RWPE2 (cell line): ENCODE measurements at regions not wholly inside any gene's neighbourhood (a gene's known extent, or its start where the extent isn't known, plus 50 kb on each side); places are given as distances from the start of the nearest gene placed in this dataset.

Source experiments
- ATAC-seq: fragments of 200-7000 bp; cut with Tn5 transposase; 3 replicates; pipeline ENCODE4 v1.9.1; 2021; ENCODE audit warnings: low read depth
- DNase-seq: peaks from one replicate; pipeline ENCODE4 v3.0.0-alpha.2; 2020; ENCODE audit warnings: low spot score
- H3K27ac ChIP-seq: fragments of 450-650 bp; 2 replicates; pipeline ENCODE4 v1.5.1; 2017; ENCODE audit warnings: mild to moderate bottlenecking; ENCODE audit not compliant: poor library complexity, severe bottlenecking
- H3K27me3 ChIP-seq: fragments of 250-450 bp; sonication (Bioruptor Pico); 2 replicates; pipeline ENCODE4 v1.5.1; 2021; ENCODE audit warnings: mild to moderate bottlenecking, moderate library complexity; ENCODE audit not compliant: insufficient read depth, poor library complexity, severe bottlenecking
- H3K36me3 ChIP-seq: fragments of 250-450 bp; sonication (Bioruptor Pico); 2 replicates; pipeline ENCODE4 v1.5.1; 2020; ENCODE audit warnings: low read depth, mild to moderate bottlenecking, moderate library complexity
- H3K4me1 ChIP-seq: fragments of 250-450 bp; sonication (Bioruptor Pico); 2 replicates; pipeline ENCODE4 v1.5.1; 2021; ENCODE audit warnings: mild to moderate bottlenecking, moderate library complexity; ENCODE audit not compliant: insufficient read depth, poor library complexity, severe bottlenecking
- H3K4me3 ChIP-seq: fragments of 250-450 bp; sonication (Bioruptor Pico); 2 replicates; pipeline ENCODE4 v1.5.1; 2021; ENCODE audit warnings: mild to moderate bottlenecking, moderate library complexity; ENCODE audit not compliant: severe bottlenecking
- H3K9me3 ChIP-seq: fragments of 250-450 bp; sonication (Bioruptor Pico); 2 replicates; pipeline ENCODE4 v1.5.1; 2021; ENCODE audit warnings: mild to moderate bottlenecking, moderate library complexity; ENCODE audit not compliant: severe bottlenecking
- TF ChIP-seq, protein P1 (sequence below): fragments of 450-650 bp; IDR thresholded peaks from one replicate; pipeline ENCODE4 v1.5.1; 2017; ENCODE audit warnings: mild to moderate bottlenecking, moderate library complexity; ENCODE audit not compliant: poor library complexity, severe bottlenecking

DNA sequence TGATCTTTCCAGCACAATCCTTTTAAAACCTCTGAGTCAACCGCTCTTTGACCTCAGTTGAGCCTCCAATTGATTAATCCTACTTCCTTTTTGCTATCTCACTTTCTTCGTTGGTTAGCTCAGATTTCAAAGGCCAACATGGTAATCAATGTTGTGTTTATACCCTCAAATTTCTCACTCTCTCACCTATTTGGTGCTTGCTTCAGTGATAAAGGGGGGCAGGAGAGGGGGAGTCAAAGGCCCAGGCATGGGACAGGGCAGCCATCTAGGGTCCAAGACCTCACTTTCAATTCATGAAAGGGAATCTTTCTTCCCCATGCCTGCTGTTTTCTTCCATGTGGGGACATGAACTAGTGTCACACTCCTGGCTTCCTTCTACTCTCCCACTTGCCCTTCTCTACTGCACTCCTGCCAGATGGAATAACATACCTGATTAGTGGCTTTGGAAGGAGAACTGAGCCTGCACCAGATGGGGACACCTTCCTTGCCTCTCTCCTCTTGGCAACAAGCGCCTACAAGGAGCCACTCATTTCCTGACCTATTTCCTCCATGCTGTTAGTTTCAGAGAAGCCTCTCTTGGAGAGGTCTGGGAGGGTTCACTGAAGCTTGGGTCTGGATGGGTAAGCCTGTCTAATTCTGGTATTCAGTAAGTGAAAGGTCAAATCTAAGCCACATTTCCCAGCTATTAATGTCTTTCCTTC lies 73.3 kb upstream of the ARHGAP29 start:
- Histone ChIP-seq H3K27me3 (no peaks in the 10 kb centered on the region), H3K4me1 (no peaks in the 10 kb centered on the region), H3K4me3 (no peak overlapping the region), H3K9me3 (no peaks in the 10 kb centered on the region), H3K36me3 (no peaks in the 10 kb centered on the region), H3K27ac (no peak overlapping the region)
- TF ChIP-seq, protein P1, sequence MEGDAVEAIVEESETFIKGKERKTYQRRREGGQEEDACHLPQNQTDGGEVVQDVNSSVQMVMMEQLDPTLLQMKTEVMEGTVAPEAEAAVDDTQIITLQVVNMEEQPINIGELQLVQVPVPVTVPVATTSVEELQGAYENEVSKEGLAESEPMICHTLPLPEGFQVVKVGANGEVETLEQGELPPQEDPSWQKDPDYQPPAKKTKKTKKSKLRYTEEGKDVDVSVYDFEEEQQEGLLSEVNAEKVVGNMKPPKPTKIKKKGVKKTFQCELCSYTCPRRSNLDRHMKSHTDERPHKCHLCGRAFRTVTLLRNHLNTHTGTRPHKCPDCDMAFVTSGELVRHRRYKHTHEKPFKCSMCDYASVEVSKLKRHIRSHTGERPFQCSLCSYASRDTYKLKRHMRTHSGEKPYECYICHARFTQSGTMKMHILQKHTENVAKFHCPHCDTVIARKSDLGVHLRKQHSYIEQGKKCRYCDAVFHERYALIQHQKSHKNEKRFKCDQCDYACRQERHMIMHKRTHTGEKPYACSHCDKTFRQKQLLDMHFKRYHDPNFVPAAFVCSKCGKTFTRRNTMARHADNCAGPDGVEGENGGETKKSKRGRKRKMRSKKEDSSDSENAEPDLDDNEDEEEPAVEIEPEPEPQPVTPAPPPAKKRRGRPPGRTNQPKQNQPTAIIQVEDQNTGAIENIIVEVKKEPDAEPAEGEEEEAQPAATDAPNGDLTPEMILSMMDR = no peak
- ATAC-seq = no peak
- DNase-seq = no peak

DNA sequence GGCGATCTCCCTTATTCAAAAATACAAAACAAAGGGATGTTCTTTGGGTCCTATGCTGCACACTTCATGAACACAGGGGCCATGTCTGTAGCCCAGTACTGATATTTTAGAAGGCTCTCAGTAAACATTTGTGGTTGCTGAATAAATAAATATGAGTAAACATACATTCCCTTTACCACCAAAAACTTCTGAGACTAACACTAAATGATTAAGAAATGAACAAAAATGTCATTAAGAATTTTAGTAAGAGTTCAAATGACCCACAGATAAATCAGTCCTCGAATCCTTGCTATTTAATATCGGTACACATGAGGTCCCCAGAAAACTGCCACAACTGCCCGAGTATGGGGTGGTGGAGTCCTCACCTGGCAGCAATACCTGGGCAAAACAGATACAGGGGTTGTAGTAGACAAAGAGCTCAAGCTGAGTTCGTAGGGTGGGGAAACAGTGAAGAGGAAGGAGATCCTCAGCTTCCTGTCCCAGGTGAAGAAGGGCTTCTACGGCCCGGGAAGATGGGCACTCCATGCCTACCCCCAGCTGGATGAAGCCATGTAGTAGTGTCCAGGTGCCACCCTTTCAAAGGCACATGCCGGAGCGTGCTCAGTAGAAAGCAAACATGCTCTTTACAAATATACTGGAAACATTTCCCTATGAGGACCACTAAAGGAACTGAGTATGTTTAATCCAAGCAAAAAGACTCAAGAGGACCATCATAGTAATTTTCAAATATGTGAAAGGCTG lies 72.6 kb upstream of the ARHGAP29 start:
- TF ChIP-seq, protein P1 = no peak
- no peak for ATAC-seq
- no peaks in the 10 kb centered on the region for H3K36me3 ChIP-seq
- no peaks in the 10 kb centered on the region for H3K9me3 ChIP-seq
- no peak for DNase-seq
- no peak overlapping the region for H3K27ac ChIP-seq
- H3K27me3 ChIP-seq = no peaks in the 10 kb centered on the region
- no peak overlapping the region for H3K4me3 ChIP-seq
- peaks cover 6% of the 10 kb centered on the region for H3K4me1 ChIP-seq

DNA sequence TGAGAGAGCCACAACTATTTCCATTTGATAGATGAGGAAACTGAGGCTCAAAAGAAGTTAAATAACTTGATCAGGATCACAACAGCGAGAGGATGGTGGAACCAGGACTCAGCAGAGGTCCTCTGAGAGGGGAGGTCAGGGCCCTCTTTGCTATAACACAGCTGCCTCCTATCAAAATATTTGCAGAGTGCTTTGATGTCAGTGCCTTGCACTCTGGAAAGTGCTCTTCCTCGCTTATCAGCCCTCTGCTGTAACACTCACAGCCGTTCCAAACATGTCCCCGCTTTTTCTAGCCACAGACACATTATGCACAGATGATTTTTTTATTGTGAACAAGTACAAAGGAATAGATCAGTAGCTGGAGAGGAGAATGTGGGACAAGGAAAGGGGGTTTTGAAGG lies 71.8 kb upstream of the ARHGAP29 start:
- no peaks in the 10 kb centered on the region for H3K27me3 ChIP-seq
- H3K27ac ChIP-seq = no peak overlapping the region
- TF ChIP-seq, protein P1 = no peak
- peaks cover 13% of the 10 kb centered on the region for H3K4me1 ChIP-seq
- DNase-seq (no peak), ATAC-seq (no peak)
- no peaks in the 10 kb centered on the region for H3K36me3 ChIP-seq
- H3K9me3 ChIP-seq = no peaks in the 10 kb centered on the region
- H3K4me3 ChIP-seq = no peak overlapping the region

DNA sequence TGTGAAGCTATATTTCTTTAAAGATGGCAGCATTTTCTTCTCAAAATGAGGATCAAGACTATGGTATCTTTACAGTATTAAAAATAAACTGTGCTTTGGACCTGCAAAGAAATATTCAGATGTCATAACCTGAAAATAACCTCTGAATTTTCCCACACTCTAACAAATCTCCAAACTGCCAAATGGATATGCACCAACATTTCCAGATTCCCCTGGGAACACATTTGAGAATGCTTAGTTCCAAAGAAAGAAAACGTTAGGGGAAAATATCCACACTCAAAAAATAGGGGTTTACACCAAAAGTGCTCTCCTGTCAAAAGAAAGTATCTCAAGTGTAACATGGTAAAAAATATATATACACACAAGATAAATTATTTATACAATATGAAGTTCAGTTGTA lies 69.1 kb upstream of the ARHGAP29 start:
- Histone ChIP-seq H3K4me3 (no peak overlapping the region), H3K27ac (no peak overlapping the region), H3K4me1 (peaks cover 19% of the 10 kb centered on the region), H3K27me3 (no peaks in the 10 kb centered on the region), H3K36me3 (no peaks in the 10 kb centered on the region), H3K9me3 (no peaks in the 10 kb centered on the region)
- no peak for DNase-seq
- no peak for ATAC-seq
- TF ChIP-seq, protein P1 = no peak

DNA sequence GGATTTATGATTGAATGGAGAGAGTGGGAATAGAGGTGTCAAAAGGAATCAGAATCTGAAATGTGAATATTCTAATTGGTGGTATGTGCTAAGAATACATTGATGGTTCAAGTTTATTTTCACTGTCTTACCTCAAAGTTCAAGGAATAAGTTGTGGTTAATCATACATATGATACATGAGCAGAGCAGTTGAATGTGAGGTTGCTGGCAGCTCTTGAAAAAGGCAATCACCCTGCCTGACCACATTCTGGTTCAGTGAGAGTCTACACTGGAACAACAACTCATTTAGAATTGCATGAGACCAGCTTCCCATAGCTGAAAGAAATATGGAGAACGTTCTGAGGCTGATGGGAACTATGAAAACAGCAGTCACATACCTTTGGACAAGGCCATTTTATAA lies 68.3 kb upstream of the ARHGAP29 start:
- Histone ChIP-seq H3K27me3 (no peaks in the 10 kb centered on the region), H3K4me3 (no peak overlapping the region), H3K4me1 (peaks cover 27% of the 10 kb centered on the region), H3K36me3 (no peaks in the 10 kb centered on the region), H3K27ac (peak overlapping the region; percentile 88), H3K9me3 (no peaks in the 10 kb centered on the region)
- ATAC-seq (no peak), DNase-seq (no peak)
- TF ChIP-seq, protein P1 = no peak
